DND-41 (cell line): ENCODE measurements at regions not wholly inside any gene's neighbourhood (a gene's known extent, or its start where the extent isn't known, plus 50 kb on each side); places are given as distances from the start of the nearest gene placed in this dataset.

Experiments
- EZH2 ChIP-seq: IDR thresholded peaks from 3 replicates; pipeline ENCODE4 v1.6.1; 2012; ENCODE audit warnings: borderline replicate concordance, low read depth, mild to moderate bottlenecking, moderate library complexity, low read length, inconsistent platforms; ENCODE audit not compliant: severe bottlenecking
- TF ChIP-seq, protein P1 (sequence below): IDR thresholded peaks from 2 replicates; pipeline ENCODE4 v1.5.1; 2012; ENCODE audit warnings: borderline replicate concordance, low read length, moderate library complexity, mild to moderate bottlenecking; ENCODE audit not compliant: poor library complexity, severe bottlenecking; ENCODE audit errors: extremely low read depth

DNA sequence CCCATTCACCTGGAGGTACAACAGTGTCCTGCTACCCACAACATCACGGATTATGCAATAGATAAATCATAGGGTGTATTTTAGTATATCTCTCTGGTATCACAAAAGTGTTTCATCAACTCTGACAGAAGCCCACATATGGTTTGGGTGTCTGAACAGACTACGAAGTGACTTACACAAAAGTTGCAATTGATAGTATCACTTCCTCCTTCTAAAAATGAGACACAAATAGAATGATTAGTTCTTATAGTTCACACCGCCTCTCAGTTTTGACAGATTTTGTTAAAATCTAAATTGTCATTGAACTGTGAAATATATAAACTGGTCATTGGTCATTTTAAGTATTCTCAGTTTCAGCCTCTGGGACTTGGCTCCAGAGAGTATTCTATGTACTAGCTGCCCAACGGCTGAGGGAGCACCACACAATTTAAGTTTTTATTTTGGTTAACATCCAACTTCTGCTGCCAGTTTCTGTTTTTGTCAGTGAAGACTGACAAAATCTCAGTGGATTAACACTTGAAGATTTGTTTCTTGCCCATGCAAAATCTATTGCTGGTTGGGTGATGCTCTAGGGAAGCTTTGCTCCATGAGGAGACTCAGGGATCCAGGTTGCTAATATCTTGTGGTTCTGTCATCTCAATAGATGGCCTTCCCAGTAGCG lies 113.8 kb upstream of the PUDP start:
- TF ChIP-seq, protein P1, sequence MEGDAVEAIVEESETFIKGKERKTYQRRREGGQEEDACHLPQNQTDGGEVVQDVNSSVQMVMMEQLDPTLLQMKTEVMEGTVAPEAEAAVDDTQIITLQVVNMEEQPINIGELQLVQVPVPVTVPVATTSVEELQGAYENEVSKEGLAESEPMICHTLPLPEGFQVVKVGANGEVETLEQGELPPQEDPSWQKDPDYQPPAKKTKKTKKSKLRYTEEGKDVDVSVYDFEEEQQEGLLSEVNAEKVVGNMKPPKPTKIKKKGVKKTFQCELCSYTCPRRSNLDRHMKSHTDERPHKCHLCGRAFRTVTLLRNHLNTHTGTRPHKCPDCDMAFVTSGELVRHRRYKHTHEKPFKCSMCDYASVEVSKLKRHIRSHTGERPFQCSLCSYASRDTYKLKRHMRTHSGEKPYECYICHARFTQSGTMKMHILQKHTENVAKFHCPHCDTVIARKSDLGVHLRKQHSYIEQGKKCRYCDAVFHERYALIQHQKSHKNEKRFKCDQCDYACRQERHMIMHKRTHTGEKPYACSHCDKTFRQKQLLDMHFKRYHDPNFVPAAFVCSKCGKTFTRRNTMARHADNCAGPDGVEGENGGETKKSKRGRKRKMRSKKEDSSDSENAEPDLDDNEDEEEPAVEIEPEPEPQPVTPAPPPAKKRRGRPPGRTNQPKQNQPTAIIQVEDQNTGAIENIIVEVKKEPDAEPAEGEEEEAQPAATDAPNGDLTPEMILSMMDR = no peak
- no peak for TF ChIP-seq EZH2
